22Rv1 (cell line): ENCODE measurements at regions not wholly inside any gene's neighbourhood (a gene's known extent, or its start where the extent isn't known, plus 50 kb on each side); places are given as distances from the start of the nearest gene placed in this dataset.

ENCODE experiments used
- CTCF ChIP-seq: fragments of 450-650 bp; IDR thresholded peaks from 2 replicates; pipeline ENCODE4 v1.5.1; 2017; ENCODE audit warnings: mild to moderate bottlenecking
- ZFX ChIP-seq: fragments of 450-650 bp; IDR thresholded peaks from 2 replicates; pipeline ENCODE4 v1.6.1; 2017; ENCODE audit warnings: antibody characterized with exemption, borderline replicate concordance

- TF ChIP-seq CTCF (no peak), ZFX (no peak)
Observed at GRCh38 chr11:128105511-128105910, 481.8 kb downstream of the ETS1 start.
